T-helper 1 cell treated with Interleukin-12 subunit alpha and Interleukin-12 subunit beta and Interleukin-4 antibody, amounts not matched to agents 30 μg/mL and 1 μg/mL, for 36 hours (primary cell): ENCODE measurements at regions not wholly inside any gene's neighbourhood (a gene's known extent, or its start where the extent isn't known, plus 50 kb on each side); places are given as distances from the start of the nearest gene placed in this dataset.

Experiments
- H3K27ac Mint-ChIP-seq: one replicate; pipeline ENCODE4 v1.8.0; 2021; ENCODE audit warnings: mild to moderate bottlenecking, mixed read lengths
- H3K27me3 Mint-ChIP-seq: one replicate; pipeline ENCODE4 v1.8.0; 2021; ENCODE audit warnings: low read depth, mixed read lengths
- H3K36me3 Mint-ChIP-seq: one replicate; pipeline ENCODE4 v1.8.0; 2021; ENCODE audit warnings: low read depth, mixed read lengths
- H3K4me1 Mint-ChIP-seq: one replicate; pipeline ENCODE4 v1.8.0; 2021; ENCODE audit warnings: low read depth, mixed read lengths
- H3K4me3 Mint-ChIP-seq: one replicate; pipeline ENCODE4 v1.8.0; 2021; ENCODE audit warnings: mild to moderate bottlenecking, moderate library complexity, mixed read lengths
- H3K9me3 Mint-ChIP-seq: one replicate; pipeline ENCODE4 v1.8.0; 2021; ENCODE audit warnings: mixed read lengths

DNA sequence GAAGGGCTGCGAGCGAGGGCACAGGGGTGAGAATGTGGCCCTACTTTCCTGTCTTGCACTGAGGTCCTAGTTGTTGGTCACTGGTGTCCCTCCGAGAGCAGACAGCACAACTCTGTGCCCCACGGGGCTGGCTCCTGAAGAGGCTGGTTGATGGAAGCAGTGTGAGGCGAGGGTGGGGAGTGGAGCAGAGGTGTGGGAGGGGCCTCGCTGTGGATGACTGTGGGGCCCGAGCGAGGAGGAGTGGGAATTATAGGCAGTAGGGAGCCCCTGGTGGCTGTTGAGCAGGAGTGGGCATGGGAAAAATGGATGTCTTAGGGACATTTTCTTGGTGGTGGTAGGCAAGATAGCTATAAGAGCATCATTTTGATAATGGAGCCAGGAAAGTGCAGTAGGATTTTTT, 660.5 kb upstream of the HS6ST1 start:
- H3K4me3 Mint-ChIP-seq = no peak overlapping the region
- H3K27ac Mint-ChIP-seq = no peak overlapping the region
- no peaks in the 10 kb centered on the region for H3K36me3 Mint-ChIP-seq
- H3K9me3 Mint-ChIP-seq = no peaks in the 10 kb centered on the region
- no peaks in the 10 kb centered on the region for H3K4me1 Mint-ChIP-seq
- no peaks in the 10 kb centered on the region for H3K27me3 Mint-ChIP-seq

DNA sequence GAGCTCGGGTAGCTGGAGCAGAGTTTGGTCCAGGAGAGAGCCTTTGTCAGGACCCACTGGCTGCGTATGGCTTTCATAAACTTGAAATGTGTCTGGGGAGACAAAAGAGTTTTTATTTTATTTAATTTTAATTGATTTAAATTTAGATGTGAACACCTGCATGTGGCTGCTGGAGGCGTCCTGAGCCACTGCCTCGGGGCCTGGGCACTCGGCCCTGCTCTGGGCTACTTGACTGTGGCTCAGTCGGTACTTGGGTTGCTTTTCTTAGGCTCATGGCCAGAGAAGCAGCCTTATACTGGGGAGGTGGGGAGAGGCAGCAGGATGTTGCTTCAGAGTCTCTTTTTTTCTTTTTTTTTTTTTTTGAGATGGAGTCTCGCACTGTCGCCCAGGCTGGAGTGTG, 661.8 kb upstream of the HS6ST1 start:
- H3K27me3 Mint-ChIP-seq = no peaks in the 10 kb centered on the region
- H3K9me3 Mint-ChIP-seq = no peaks in the 10 kb centered on the region
- H3K4me1 Mint-ChIP-seq = no peaks in the 10 kb centered on the region
- no peaks in the 10 kb centered on the region for H3K36me3 Mint-ChIP-seq
- H3K27ac Mint-ChIP-seq = no peak overlapping the region
- no peak overlapping the region for H3K4me3 Mint-ChIP-seq

DNA sequence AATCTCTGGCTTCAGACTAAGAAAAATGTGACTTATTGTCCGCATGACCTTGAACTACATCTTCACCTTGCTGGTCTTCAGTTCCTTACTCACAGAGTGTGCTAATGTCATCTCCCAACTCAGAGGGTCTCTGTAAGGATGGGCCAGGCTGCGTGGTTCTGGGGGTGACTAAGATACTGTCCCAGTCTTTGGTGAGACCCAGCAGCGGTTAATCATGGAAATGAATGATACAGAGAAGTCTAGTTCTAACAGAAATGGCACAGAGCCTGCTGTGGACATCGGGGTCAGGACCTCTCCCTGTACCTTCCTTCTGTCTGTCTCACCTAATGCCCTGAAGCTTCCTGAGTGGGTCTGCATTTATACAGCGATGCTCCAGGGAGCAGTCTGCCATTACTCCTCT, 662.7 kb upstream of the HS6ST1 start:
- H3K27me3 Mint-ChIP-seq = no peaks in the 10 kb centered on the region
- H3K4me3 Mint-ChIP-seq = no peak overlapping the region
- no peaks in the 10 kb centered on the region for H3K9me3 Mint-ChIP-seq
- H3K4me1 Mint-ChIP-seq = no peaks in the 10 kb centered on the region
- no peaks in the 10 kb centered on the region for H3K36me3 Mint-ChIP-seq
- H3K27ac Mint-ChIP-seq = no peak overlapping the region

DNA sequence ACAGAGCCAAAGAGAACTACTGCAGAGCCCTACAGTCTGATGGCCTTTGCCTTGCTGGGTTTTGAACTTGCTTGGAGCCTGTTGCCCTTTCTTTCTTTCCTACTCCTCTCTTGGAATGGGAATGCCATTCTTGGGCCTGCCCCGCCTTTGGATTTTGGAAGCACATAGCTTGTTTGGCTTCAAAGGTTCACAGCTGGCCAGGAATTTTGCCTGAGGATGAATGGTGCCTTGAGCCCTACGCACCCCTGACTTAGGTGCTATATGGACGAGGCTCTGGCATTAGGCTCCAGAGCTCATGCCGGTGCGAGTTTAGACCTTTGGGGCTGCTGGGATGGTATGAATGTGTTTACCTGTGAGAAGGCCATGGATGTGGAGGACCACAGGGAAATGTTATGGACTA, 663.3 kb upstream of the HS6ST1 start:
- no peaks in the 10 kb centered on the region for H3K4me1 Mint-ChIP-seq
- no peak overlapping the region for H3K27ac Mint-ChIP-seq
- H3K4me3 Mint-ChIP-seq = no peak overlapping the region
- H3K36me3 Mint-ChIP-seq = no peaks in the 10 kb centered on the region
- no peaks in the 10 kb centered on the region for H3K9me3 Mint-ChIP-seq
- H3K27me3 Mint-ChIP-seq = no peaks in the 10 kb centered on the region

DNA sequence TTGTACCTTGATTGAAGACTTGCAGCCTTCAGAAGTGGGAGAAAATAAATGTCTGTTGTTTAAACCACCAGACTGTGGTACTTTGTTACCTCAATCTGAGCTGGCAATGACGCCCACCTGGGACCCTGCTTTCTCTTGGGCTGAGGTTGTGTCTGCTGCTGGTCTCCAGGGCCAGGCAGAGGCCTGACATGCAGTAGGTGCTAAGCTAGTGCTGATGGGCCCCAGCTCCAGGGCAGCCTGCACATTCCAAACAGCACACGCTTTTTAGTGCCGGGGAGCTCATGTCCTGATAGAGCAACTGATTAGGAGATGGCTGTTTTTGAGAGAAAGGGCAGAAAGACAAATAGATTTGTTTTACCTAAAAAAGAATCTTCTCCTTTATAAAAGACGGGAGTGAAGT, 664.0 kb upstream of the HS6ST1 start:
- H3K36me3 Mint-ChIP-seq = no peaks in the 10 kb centered on the region
- no peaks in the 10 kb centered on the region for H3K27me3 Mint-ChIP-seq
- no peaks in the 10 kb centered on the region for H3K9me3 Mint-ChIP-seq
- no peak overlapping the region for H3K4me3 Mint-ChIP-seq
- H3K27ac Mint-ChIP-seq = no peak overlapping the region
- H3K4me1 Mint-ChIP-seq = no peaks in the 10 kb centered on the region

DNA sequence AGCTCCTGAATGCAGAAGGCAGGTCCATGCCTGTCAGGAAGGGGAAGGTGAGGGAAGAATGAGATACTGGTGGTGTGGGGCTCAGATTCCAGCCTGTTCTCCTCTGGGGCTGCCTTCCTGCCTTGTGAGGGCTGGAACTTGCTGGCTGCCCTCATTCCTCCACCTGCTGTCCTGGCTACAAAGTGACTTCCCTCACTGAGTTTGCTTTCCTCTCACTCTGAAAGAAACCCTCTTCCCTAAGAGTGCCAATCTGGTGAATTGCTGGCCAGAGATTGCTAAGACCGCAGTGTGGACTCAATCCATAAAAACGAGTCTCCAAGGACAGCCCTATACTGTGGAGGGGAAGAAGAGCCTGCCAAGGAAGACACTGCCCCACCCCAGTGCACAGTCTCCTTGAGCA, 664.4 kb upstream of the HS6ST1 start:
- Mint-ChIP-seq H3K36me3 (no peaks in the 10 kb centered on the region), H3K27ac (no peak overlapping the region), H3K4me1 (no peaks in the 10 kb centered on the region), H3K4me3 (no peak overlapping the region), H3K27me3 (no peaks in the 10 kb centered on the region), H3K9me3 (no peaks in the 10 kb centered on the region)

DNA sequence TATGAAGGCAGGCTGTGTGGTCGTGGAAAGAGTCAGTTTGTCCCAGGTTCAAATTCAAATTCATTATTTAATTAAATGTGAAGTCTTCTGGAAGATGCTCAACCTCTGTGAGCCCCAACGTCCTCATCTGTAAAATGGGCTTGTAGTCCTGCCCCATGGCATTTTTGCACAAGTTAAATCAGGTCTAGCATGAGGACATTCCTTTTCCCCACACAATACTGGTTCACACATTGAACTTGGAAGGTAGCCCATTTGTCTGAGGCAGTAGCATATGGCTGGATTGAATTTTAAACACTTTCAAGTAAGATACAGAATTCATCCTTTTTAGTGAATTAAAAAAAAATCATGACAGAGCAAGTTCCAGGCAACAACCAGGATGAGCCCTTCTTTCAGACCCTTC, 665.4 kb upstream of the HS6ST1 start:
- H3K9me3 Mint-ChIP-seq = no peaks in the 10 kb centered on the region
- no peak overlapping the region for H3K4me3 Mint-ChIP-seq
- no peaks in the 10 kb centered on the region for H3K27me3 Mint-ChIP-seq
- H3K27ac Mint-ChIP-seq = no peak overlapping the region
- H3K4me1 Mint-ChIP-seq = no peaks in the 10 kb centered on the region
- H3K36me3 Mint-ChIP-seq = no peaks in the 10 kb centered on the region

DNA sequence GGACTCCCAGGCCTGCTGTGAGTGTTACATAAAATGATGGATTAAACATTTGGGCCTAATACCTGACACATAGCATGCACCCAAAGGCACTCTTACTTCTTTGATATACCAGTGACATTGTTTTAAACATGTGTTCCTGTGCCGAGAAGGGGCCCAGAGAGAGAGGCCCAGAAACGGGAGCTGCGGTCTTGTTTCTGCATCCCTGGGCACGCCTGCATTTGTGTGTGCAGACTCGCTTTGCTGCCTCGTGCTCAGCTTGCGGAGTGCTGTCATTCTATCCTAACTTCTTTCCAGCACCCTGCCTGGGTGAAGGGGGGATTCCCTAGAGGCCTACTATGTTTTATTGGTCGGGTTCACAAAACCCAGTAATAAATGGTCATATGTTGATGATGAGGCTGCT, 666.2 kb upstream of the HS6ST1 start:
- Mint-ChIP-seq H3K36me3 (no peaks in the 10 kb centered on the region), H3K27ac (no peak overlapping the region), H3K4me1 (no peaks in the 10 kb centered on the region), H3K27me3 (no peaks in the 10 kb centered on the region), H3K4me3 (no peak overlapping the region), H3K9me3 (no peaks in the 10 kb centered on the region)

DNA sequence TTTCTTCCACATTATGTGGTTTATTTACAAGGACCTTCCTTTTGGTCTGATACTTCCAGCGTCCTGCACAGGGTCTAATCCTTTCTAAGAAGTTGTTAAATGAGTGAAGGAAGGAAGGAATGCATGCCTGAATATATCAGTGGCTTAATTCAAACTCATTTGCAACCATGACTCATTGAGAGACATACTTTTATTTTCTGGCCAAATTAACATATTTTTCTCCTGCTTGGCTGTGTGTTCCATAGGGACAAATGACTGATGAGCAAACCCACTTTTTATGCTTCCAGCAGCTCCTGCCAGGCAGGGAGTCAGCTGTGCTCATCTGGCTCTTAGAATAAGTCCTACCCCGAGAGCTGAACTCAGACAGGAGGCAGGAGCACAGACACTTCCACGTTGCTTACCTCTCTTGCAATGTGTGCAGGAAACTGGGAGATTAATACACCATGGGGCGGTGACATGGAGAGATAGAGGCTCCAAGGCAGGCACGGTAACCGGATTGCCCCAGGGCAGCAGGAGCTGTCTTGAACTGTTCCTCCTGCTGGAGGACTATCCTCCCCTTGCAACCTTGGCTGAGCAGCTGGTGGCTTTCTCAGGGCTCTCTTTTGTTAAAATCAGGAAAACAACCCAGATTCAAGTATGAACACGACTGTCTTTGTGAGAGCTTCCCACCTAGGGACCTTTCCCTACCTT, 667.5 kb upstream of the HS6ST1 start:
- no peaks in the 10 kb centered on the region for H3K36me3 Mint-ChIP-seq
- H3K4me1 Mint-ChIP-seq = no peaks in the 10 kb centered on the region
- H3K4me3 Mint-ChIP-seq = no peak overlapping the region
- no peaks in the 10 kb centered on the region for H3K27me3 Mint-ChIP-seq
- H3K9me3 Mint-ChIP-seq = no peaks in the 10 kb centered on the region
- H3K27ac Mint-ChIP-seq = no peak overlapping the region

DNA sequence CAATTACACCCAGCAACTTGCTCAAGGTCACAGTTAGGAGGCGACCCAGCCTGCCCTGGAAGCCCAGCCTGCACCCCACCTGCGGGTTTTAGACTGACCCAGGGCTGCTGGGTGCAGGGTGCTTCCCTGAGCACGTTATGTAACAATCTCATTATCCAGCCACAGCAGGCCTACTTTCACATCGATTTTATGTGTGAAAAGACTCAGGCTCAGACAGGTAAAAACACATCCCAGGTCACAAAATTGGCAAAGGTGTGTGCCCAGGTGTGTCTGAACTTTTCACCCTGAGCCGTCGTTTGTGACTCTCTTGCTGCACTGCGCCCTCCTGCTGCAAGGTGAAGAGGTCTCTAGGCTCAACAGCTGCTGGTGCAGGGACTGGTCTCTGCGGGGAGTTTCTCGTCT, 668.2 kb upstream of the HS6ST1 start:
- Mint-ChIP-seq H3K36me3 (no peaks in the 10 kb centered on the region), H3K4me3 (no peak overlapping the region), H3K4me1 (no peaks in the 10 kb centered on the region), H3K9me3 (no peaks in the 10 kb centered on the region), H3K27me3 (no peaks in the 10 kb centered on the region), H3K27ac (no peak overlapping the region)

DNA sequence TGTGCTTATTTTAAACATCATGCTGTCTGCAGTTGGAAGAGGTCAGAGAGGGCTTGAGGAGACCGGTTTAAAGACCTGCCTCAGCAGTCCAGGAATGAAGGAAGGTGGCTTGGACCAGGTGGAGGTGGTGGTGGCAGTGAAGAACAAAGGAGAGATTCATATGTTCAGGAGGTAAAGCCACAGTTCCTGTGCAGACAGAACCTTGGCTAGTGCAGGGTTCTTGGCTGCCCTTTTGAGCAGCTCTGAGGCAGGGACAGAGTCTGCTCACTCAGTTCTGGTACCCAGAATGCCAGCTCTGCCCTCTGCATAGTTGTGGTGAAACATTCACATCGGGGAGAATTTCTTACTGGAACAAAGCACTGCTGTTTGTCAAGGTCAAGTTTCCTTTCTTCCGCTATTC, 669.7 kb upstream of the HS6ST1 start:
- Mint-ChIP-seq H3K27ac (no peak overlapping the region), H3K4me1 (no peaks in the 10 kb centered on the region), H3K27me3 (no peaks in the 10 kb centered on the region), H3K36me3 (no peaks in the 10 kb centered on the region), H3K9me3 (no peaks in the 10 kb centered on the region), H3K4me3 (no peak overlapping the region)

DNA sequence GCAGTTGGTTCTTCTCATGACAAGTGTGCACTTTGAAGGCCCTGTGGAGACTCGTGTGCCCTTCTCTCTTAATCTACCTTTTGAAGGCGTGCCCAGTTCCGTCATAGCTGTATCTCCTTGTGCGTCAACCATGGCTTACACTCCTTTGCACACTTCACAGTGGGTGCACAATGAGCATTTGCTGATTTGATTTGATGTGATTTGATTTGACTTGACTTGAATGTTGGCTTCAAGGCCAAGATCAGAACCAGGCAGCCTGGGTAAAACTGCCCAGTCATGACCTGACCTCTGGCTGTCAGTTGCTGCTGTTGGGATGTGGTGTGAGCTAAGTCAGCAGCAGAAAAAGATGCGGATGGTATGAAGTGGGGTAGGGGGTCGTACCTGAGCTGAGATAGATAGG, 670.3 kb upstream of the HS6ST1 start:
- Mint-ChIP-seq H3K4me3 (no peak overlapping the region), H3K27ac (no peak overlapping the region), H3K9me3 (no peaks in the 10 kb centered on the region), H3K36me3 (no peaks in the 10 kb centered on the region), H3K27me3 (no peaks in the 10 kb centered on the region), H3K4me1 (no peaks in the 10 kb centered on the region)

DNA sequence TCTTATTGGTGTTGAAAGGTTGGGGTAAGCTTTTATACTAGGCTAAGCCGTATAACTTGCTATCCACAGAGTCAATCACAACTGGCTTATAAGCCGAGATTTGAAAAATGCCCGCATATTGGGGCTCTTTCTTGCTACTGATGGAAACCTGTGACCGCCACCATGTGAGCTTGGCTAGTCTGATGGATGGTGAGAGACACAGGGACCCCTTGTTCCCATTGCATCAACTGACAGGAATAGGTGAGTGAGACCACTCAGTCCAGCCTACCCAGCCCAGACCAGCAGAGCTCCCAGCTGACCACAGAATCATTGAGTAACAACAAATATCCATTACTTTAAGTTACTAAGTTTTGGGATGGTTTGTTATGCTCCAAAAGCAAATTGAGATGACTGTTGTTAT, 676.4 kb upstream of the HS6ST1 start:
- no peaks in the 10 kb centered on the region for H3K36me3 Mint-ChIP-seq
- no peak overlapping the region for H3K4me3 Mint-ChIP-seq
- H3K27ac Mint-ChIP-seq = no peak overlapping the region
- no peaks in the 10 kb centered on the region for H3K9me3 Mint-ChIP-seq
- H3K27me3 Mint-ChIP-seq = no peaks in the 10 kb centered on the region
- no peaks in the 10 kb centered on the region for H3K4me1 Mint-ChIP-seq

DNA sequence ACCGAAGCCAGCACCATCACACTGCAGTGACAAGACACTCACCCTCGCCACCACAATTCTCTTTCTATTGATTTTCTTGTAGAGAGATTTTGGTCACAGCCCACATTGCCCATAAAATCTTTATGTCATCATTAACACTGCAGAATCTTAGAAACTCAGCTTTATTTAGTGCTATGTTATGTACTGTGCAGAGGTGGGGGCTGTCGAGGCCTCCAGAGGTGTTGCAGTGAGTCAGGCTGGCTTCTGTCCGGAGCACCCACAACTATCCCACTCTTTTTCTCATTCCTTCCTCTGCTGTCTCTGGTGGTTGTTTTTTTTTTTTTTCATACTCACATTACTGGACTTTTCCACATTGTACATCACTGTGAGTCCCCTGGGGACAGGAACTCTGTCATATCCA, 677.4 kb upstream of the HS6ST1 start:
- Mint-ChIP-seq H3K27me3 (no peaks in the 10 kb centered on the region), H3K4me1 (no peaks in the 10 kb centered on the region), H3K27ac (no peak overlapping the region), H3K4me3 (no peak overlapping the region), H3K36me3 (no peaks in the 10 kb centered on the region), H3K9me3 (no peaks in the 10 kb centered on the region)

DNA sequence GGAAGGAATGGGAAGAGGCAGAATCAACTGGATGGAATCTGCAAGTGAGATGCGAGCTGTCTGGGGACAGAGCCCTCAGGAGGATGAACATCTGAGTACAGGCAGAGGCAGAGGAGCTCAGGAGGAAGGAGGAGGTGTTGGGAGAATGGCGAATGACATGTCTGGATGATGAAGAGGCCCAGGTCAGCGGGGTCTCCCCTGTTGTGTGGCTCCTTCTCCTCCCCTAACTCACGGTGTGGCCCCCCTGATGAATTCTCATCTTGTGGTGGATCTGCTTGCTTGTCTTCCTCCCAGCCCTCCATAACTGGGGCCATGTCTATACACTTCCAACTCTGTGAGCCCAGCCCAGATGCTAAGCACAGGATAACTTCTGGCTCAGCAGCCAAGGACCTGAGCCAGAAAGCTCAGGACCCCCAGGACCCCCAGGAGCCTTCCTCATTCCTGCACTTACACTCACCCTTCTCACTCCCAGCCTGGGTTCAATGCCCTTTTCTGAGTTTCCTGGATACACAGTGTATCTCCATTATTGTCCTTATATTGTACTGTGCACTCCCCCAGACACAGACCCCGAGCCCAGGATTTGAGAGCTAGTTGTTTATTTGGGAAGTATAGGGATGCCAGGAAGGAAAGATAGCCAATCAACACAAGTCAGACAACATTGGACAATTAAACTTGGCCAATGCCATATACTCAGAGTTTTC, 678.6 kb upstream of the HS6ST1 start:
- Mint-ChIP-seq H3K36me3 (no peaks in the 10 kb centered on the region), H3K9me3 (no peaks in the 10 kb centered on the region), H3K27ac (no peak overlapping the region), H3K27me3 (no peaks in the 10 kb centered on the region), H3K4me3 (no peak overlapping the region), H3K4me1 (no peaks in the 10 kb centered on the region)

DNA sequence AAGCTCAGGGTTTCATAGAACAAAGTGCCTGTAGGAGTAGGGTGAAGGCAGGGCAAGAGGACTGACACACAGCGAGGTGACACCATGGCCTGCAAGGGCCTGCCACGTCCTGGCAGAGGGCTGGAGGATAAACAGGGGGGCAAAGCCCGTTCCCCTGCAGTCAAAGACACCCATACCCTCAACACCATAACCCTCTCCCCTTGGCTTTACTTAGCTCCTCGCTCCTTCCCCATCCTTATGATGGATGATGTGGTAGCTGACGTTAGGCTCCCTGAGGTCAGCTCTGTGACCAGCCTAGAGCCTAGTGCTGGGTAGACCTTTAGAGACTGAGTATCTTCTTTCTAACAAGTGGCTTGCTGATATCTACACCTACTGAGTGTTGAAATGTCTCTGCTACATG, 683.3 kb upstream of the HS6ST1 start:
- H3K36me3 Mint-ChIP-seq = no peaks in the 10 kb centered on the region
- H3K27ac Mint-ChIP-seq = no peak overlapping the region
- no peaks in the 10 kb centered on the region for H3K27me3 Mint-ChIP-seq
- no peaks in the 10 kb centered on the region for H3K4me1 Mint-ChIP-seq
- no peaks in the 10 kb centered on the region for H3K9me3 Mint-ChIP-seq
- no peak overlapping the region for H3K4me3 Mint-ChIP-seq
